BLaER1 (cell line): ENCODE measurements at regions not wholly inside any gene's neighbourhood (a gene's known extent, or its start where the extent isn't known, plus 50 kb on each side); places are given as distances from the start of the nearest gene placed in this dataset.

Source experiments
- H3K27ac ChIP-seq: shearing (Covaris generic); formaldehyde crosslinking; 2 replicates; pipeline ENCODE4 v1.8.1; 2022
- H3K27me3 ChIP-seq: shearing (Covaris generic); formaldehyde crosslinking; 2 replicates; pipeline ENCODE4 v1.8.1; 2022
- H3K36me3 ChIP-seq: shearing (Covaris generic); formaldehyde crosslinking; 2 replicates; pipeline ENCODE4 v1.8.1; 2022
- H3K4me1 ChIP-seq: shearing (Covaris generic); formaldehyde crosslinking; 2 replicates; pipeline ENCODE4 v1.8.1; 2022
- H3K4me2 ChIP-seq: shearing (Covaris generic); formaldehyde crosslinking; 2 replicates; pipeline ENCODE4 v1.8.1; 2022
- H3K4me3 ChIP-seq: shearing (Covaris generic); formaldehyde crosslinking; 2 replicates; pipeline ENCODE4 v1.8.1; 2022
- H3K9ac ChIP-seq: shearing (Covaris generic); formaldehyde crosslinking; 2 replicates; pipeline ENCODE4 v1.8.1; 2022
- H3K9me3 ChIP-seq: shearing (Covaris generic); formaldehyde crosslinking; 2 replicates; pipeline ENCODE4 v1.8.1; 2022
- H4K20me1 ChIP-seq: shearing (Covaris generic); formaldehyde crosslinking; 2 replicates; pipeline ENCODE4 v1.8.1; 2022
- Cebpa-rat ChIP-seq: shearing (Covaris generic); IDR thresholded peaks from 2 replicates; pipeline ENCODE4 v1.8.1; 2022

DNA sequence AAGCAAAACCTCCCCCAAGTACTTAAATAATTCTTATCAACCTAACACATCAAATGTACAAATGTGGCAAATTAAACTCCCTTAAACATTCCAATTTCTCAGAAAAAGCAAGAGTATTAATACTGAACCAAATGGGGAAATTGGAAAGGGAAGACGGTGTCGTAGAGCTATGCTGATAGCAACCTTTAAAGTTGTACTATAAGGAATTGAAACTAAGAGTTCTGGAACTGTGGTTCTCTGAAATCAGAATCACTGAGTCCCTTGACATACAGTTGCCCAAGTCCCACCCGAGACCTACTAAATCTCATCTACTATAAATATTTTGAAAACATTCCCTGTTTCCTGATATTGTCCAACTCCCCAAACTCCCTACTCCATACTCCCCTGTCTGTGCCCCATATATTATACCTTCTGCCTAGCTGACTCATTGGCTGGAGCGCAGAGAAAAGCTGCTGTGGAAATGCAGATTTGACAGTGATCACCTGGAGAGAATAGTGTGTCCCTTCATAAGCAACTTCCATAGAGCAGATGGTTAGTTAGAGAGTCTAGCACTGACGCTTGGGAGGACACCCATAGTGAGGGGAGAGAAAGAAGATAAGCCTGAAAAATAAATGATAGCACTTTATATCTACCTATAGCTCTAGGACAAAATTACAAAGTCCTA, 51.4 kb upstream of the ITM2B start:
- Histone ChIP-seq H4K20me1 (no peaks in the 10 kb centered on the region), H3K27ac (no peak overlapping the region), H3K4me1 (peaks cover 8% of the 10 kb centered on the region; the same call in 1 of the 2 replicates), H3K9ac (no peak overlapping the region), H3K4me3 (no peak overlapping the region), H3K9me3 (no peaks in the 10 kb centered on the region), H3K36me3 (no peaks in the 10 kb centered on the region), H3K4me2 (no peak overlapping the region), H3K27me3 (no peaks in the 10 kb centered on the region)
- TF ChIP-seq Cebpa-rat: no peak

DNA sequence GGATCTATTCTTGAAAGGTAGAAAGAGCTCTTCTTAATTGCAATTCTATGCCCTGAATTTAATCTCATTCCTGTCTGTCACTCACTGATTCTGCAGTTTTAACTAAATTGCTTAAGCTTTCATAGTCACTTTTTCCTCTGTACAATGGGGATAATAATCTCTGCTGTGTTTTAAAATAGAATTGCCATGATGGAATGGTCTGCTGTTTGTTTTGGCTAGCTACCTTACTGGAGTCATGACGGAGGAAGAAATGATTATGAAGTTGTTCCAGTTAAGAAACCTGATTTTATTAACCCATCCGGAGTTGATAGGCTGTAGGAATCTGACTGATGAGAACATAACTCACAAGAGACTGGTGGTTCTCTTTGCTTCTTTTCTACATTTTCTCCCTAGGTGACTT, 54.9 kb upstream of the ITM2B start:
- Histone ChIP-seq H4K20me1 (no peaks in the 10 kb centered on the region), H3K4me3 (no peak overlapping the region), H3K27ac (no peak overlapping the region), H3K9ac (no peak overlapping the region), H3K9me3 (no peaks in the 10 kb centered on the region), H3K36me3 (no peaks in the 10 kb centered on the region), H3K27me3 (no peaks in the 10 kb centered on the region), H3K4me1 (no peaks in the 10 kb centered on the region), H3K4me2 (no peak overlapping the region)
- no peak for TF ChIP-seq Cebpa-rat

- Histone ChIP-seq H3K9me3 (no peaks in the 10 kb centered on the region), H3K9ac (no peak overlapping the region), H3K4me2 (no peak overlapping the region), H3K4me3 (no peak overlapping the region), H3K27me3 (no peaks in the 10 kb centered on the region), H3K4me1 (no peaks in the 10 kb centered on the region), H3K27ac (no peak overlapping the region), H3K36me3 (no peaks in the 10 kb centered on the region), H4K20me1 (no peaks in the 10 kb centered on the region)
- TF ChIP-seq Cebpa-rat: no peak
Observed at GRCh38 chr13:48176781-48177180, 56.2 kb upstream of the ITM2B start.

DNA sequence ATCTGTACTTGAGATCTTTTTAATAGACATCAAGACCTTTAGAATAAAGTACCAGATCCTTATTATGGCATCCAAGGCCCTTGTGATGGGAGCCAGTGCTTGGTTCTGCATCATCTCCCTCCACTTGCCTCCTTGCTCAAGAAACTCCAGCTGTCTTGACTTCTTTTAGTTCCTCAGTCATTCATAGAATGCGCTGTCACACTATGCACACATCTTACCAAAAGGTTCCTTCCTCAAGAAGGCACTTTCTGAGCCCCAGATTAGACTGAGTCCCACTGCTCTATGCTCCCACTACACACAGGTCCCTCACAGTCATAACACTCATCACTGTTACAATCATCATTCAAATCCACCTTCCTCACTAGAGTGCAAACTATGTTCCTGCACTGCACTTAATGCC, 57.8 kb upstream of the ITM2B start:
- Histone ChIP-seq H3K4me2 (no peak overlapping the region), H3K9me3 (no peaks in the 10 kb centered on the region), H3K27me3 (no peaks in the 10 kb centered on the region), H3K9ac (no peak overlapping the region), H3K27ac (no peak overlapping the region), H3K4me1 (no peaks in the 10 kb centered on the region), H3K4me3 (no peak overlapping the region), H4K20me1 (no peaks in the 10 kb centered on the region), H3K36me3 (no peaks in the 10 kb centered on the region)
- TF ChIP-seq Cebpa-rat: no peak

DNA sequence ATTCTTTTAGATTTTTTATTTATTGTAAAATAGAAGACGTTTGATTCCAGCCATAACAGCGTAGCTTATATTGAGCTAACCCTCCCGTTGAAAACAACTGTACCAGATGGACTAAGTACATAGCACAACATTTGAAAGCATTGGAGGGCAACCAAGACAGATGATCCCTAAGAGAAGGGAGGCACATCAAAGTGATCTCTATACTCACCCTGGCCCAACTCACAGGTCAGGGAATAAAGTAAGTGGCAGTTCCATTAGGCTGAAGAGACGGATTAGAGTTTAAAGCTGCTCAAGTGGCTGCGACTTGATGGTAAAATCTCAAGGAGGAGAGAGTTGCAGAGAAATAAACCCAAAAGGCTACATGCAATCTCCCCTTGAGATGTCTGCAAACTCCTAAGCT, 65.1 kb upstream of the ITM2B start:
- Histone ChIP-seq H3K27me3 (no peaks in the 10 kb centered on the region), H3K4me3 (no peak overlapping the region), H4K20me1 (no peaks in the 10 kb centered on the region), H3K4me1 (no peaks in the 10 kb centered on the region), H3K9me3 (no peaks in the 10 kb centered on the region), H3K9ac (no peak overlapping the region), H3K4me2 (no peak overlapping the region), H3K27ac (no peak overlapping the region), H3K36me3 (no peaks in the 10 kb centered on the region)
- no peak for TF ChIP-seq Cebpa-rat

DNA sequence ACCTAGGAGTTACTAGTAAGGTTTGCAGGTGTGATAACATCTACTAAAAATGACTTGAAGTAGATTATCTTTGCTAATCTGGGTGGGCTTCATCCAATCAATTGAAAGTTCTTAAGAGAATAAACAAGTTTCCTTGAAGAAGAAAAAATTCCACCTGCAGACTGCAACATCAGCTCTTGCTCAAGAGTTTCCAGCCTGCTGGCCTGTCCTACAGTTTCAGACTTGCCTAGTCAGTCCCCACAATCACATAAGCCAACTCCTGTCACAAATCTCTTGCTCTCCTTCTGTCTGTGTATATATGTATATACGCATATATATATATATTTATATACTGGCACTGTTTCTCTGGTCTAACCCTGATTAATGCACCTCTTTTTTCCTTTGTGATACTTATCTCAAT, 67.3 kb upstream of the ITM2B start:
- H3K4me3 ChIP-seq: no peak overlapping the region
- H3K9ac ChIP-seq: no peak overlapping the region
- no peak overlapping the region for H3K4me2 ChIP-seq
- no peak for TF ChIP-seq Cebpa-rat
- no peaks in the 10 kb centered on the region for H3K36me3 ChIP-seq
- H4K20me1 ChIP-seq: no peaks in the 10 kb centered on the region
- no peak overlapping the region for H3K27ac ChIP-seq
- H3K4me1 ChIP-seq: no peaks in the 10 kb centered on the region
- H3K27me3 ChIP-seq: no peaks in the 10 kb centered on the region
- no peaks in the 10 kb centered on the region for H3K9me3 ChIP-seq

- Histone ChIP-seq H3K27ac (no peak overlapping the region), H3K4me3 (no peak overlapping the region), H3K9me3 (no peaks in the 10 kb centered on the region), H3K9ac (no peak overlapping the region), H4K20me1 (no peaks in the 10 kb centered on the region), H3K4me1 (no peaks in the 10 kb centered on the region), H3K4me2 (no peak overlapping the region), H3K36me3 (no peaks in the 10 kb centered on the region), H3K27me3 (no peaks in the 10 kb centered on the region)
- no peak for TF ChIP-seq Cebpa-rat
Observed at GRCh38 chr13:48165063-48165462, 67.9 kb upstream of the ITM2B start.

DNA sequence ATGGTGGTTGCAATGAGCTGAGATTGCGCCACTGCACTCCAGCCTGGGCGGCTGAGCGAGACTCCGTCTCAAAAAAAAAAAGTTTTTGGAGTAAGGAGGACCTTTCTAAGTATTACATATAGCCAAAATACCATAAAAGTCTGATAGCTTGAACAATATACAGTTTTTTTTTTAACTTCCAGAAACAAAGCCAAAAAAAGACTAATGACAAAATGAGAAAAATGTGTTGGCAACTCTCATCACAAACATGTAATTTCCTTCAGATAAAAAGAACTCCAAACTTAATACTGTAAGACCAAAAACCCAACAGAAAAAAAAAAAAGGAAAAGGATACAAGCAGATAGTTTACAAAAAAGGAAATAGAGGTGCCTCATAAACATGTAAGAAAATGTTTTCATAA, 68.2 kb upstream of the MED4 start:
- Histone ChIP-seq H3K36me3 (no peaks in the 10 kb centered on the region), H3K27me3 (no peaks in the 10 kb centered on the region), H4K20me1 (no peaks in the 10 kb centered on the region), H3K4me1 (no peaks in the 10 kb centered on the region; the same call in 1 of the 2 replicates), H3K4me2 (no peak overlapping the region), H3K9ac (no peak overlapping the region), H3K4me3 (no peak overlapping the region), H3K9me3 (no peaks in the 10 kb centered on the region), H3K27ac (no peak overlapping the region)
- no peak for TF ChIP-seq Cebpa-rat

DNA sequence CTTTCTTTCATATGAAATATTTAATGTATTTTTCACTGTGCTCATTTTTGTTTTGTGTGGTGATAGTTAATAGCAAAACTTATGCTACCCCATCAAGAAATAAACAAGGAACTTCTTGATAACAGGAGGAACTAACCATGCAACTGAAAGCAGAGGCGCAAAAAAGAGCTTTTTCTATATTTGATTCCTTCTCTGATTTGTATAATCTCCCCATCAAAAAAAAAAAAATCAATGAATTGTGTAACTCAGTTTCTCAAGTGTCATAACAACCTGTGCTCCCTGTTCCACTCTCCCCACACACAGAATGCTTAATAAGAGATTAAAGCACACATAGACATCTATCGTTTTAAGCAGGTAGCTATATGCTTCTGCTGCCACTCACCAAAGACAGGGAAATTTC, 67.3 kb upstream of the MED4 start:
- H3K4me3 ChIP-seq: no peak overlapping the region
- no peak overlapping the region for H3K27ac ChIP-seq
- no peaks in the 10 kb centered on the region for H3K9me3 ChIP-seq
- no peaks in the 10 kb centered on the region; the same call in 1 of the 2 replicates for H3K4me1 ChIP-seq
- H3K36me3 ChIP-seq: no peaks in the 10 kb centered on the region
- H3K27me3 ChIP-seq: no peaks in the 10 kb centered on the region
- H3K9ac ChIP-seq: no peak overlapping the region
- no peaks in the 10 kb centered on the region for H4K20me1 ChIP-seq
- no peak for TF ChIP-seq Cebpa-rat
- no peak overlapping the region for H3K4me2 ChIP-seq

DNA sequence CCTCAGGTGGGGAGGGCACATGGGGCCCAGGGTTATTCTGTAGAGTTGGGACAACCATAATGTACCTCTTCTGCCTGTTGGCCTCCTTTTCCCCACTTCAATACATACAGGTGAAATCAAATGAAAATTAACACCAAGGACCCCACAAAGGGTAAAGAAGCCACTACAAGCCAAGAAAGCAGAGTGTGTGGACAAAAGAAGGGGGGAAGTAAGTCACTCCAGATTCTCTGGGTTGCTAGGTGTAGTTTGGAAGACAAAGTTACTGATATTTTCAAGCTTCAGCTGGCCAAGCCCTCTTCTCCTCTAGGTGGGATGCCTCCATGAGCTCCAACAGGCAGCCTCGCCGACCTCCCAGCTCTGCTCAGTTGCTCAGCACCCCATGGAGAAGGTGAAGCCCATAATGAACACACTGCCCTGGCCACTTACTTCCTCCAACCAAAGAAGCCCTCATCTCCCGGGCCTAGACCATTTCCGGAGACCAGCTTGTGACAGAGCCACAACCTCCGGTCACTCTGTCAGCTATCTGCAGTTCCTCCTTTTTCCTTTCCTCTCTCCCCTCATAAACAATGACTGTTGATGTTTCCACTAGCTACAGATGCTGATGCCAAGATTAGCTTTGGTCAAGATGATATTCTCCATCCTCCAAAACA, 66.8 kb upstream of the MED4 start:
- Histone ChIP-seq H3K27me3 (no peaks in the 10 kb centered on the region), H3K36me3 (no peaks in the 10 kb centered on the region), H4K20me1 (no peaks in the 10 kb centered on the region), H3K4me2 (no peak overlapping the region), H3K27ac (no peak overlapping the region), H3K4me3 (no peak overlapping the region), H3K4me1 (peaks cover 2% of the 10 kb centered on the region), H3K9me3 (no peaks in the 10 kb centered on the region), H3K9ac (no peak overlapping the region)
- TF ChIP-seq Cebpa-rat: no peak
